HG02938 (cell line): ENCODE measurements at regions not wholly inside any gene's neighbourhood (a gene's known extent, or its start where the extent isn't known, plus 50 kb on each side); places are given as distances from the start of the nearest gene placed in this dataset.

Experiments
- ATAC-seq: cut with Tn5 transposase; IDR thresholded peaks from one replicate; pipeline ENCODE4 v1.9.1; 2021; ENCODE audit warnings: mild to moderate bottlenecking, moderate library complexity; ENCODE audit not compliant: unreplicated experiment

DNA sequence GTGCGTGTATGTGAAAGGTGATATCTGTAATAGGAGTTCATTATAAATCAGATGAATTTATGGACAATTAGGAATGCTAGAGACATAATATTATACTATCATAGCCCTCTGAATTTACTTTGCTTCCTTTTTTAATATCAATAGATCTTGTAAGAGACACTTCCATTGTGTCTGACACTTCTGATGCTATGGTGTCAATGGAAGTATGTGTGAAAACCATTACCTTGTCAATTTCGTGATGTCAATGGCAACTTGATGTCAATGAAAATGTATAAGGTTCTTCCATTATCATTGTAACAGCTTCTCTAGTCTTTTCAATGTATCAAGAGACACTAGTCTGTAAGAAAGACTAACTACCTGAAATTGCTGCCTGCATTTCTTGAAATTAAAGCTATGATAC is 296.8 kb upstream of the DPYD start:
- ATAC-seq, result no peak

DNA sequence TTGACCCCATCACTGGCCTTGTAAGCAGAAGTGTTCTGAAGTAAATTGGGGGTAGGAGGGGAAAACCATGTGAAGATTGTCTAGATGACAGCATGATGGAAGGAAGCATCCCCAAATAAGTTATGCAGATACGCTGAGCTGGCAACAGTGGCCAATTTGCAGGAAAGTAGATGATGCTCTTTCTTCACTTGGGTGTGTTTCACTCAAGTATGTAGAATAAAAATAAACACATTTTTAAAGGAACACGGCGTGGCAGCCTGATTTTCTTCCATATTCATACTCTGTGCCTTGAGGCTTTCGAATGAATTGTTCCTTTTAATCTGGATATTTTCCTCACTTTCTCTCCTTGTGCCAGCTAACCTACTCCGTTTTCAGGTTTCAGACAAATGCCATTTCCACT is 295.5 kb upstream of the DPYD start:
- no peak for ATAC-seq

DNA sequence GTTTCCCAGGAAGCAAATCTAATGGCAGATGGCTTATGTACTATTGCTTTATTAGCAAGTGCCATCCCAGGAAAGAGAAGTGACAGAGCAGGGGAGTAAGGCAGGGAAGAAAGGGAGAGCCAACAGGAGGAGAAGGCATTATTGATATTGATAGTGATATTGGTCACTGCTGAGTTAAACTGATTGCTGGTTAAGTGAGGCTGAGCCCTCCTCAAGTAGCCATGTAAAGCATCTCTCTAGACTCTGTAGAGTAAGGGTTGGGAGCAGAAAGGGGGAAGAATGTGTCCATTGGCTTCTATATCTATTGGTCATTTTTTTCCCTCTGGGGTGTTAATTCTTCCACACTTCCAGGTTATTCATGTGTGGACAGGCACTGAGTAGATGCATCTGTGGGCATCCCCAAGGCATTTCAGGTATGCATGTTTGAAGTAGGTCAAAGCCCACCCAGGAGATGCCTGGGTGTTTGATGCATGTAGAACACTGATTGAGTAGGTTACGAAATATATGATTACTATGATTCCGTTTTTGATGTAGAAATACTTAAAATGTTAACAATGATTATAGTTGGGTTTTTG is 290.5 kb upstream of the DPYD start:
- no peak for ATAC-seq

DNA sequence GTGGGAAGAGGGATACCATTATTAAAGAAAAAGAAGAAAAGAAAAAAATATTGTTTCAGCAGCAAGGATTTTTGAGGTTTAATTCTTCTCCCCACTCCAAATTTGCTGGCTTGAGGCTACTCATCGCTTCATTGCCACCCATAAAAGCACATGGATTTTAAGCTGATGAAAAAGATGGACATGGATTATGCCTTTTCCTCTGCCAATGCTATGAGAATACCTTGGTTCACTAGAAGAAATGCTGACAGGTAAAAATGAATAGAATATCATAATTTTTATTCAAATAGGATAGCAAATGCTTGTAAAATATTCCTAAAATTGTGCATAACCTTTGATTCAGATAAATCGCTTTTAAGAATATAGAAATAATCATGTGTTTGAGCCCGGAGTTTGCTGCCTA is 289.7 kb upstream of the DPYD start:
- no peak for ATAC-seq

DNA sequence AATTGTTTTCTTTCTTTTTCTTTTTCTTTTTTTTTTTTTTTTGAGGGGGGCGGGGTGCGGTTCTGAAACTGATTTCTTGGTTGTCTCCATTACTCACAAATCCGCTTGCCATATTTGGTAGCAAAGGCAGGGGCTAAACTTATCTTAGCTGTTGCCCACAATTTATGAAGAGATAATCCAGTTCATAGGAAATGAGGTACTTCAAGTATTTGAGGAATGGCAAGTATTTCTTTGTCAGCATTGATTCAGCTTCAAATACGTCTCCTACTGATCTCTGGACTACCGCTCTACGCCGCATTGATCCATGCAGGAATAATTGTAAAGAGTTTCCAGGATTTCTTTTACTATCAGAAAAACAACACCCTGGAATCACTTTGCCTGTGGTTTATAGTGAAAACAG is 289.2 kb upstream of the DPYD start:
- no peak for ATAC-seq

DNA sequence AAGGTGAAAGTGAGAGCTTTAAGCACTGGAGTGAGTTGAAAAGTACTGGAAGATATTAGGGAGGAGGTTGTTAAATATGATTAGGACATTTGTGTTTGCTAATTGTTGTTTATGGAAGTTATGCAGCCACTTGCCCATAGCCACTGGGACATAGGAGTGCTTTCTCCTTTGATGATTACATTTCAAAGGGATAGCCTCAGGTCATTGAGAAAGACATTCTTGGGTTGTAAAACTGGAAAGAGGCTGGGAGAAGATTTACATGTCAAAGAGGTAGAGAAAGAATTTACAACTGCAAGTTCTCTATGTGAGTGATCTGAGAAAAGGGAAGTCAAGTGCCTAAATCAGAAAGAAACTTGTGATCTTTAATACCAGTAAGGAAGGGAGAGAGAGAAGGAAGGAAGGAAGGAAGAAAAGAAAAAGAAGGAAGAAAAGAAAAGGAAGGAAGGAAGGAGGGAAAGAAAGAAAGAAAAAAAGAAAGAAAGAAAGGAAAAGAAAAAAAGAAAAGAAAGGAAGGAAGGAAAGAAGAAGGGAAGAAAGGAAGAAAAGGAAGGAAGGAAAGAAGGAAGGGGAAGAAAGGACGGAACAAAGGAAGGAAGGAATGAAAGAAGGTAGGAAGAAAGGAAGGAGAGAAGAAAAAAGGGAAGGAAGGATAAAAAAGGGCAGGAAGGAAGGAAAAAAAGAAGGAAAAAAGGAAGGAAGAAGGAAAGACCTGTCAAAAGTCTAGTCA is 284.6 kb upstream of the DPYD start:
- ATAC-seq, result no peak

DNA sequence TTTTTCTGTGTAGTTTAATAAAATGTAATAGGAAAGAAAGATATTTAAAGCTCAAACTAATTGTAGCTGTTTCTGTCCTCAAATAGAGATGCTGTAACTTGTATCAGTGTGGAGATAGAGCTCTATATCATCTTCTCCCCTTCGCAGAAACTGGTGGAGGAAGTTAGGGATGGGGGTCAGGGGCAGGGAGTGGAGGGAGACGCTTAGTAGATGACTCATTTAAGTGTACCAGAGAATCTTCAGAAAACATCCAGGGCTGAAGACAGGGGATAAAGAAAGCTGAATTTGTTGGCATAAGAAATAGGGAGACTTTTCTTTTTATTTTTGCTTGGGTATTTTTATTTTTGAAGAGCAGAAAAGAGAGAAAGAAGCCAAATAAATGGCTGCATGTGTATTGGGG is 282.6 kb upstream of the DPYD start:
- ATAC-seq, result no peak

DNA sequence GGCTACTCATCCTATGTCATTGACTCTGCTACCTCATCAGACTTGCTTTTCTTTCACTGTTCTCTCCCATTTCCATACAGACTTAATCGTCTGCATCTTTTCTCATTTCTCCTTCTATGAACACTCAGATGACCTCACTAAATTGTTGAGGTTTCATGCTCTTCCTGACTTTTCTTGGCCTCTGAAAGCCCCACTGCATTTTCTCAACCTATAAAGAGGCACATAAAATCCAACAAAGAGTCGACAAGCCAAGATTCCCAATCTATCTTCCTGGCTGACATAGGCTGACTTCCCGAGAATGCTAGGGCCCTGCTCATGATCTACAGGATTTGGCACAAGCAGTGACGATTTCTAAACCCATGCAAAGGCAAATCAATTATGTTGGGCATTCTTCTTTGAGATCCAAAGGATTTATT is 280.8 kb upstream of the DPYD start:
- no peak for ATAC-seq

DNA sequence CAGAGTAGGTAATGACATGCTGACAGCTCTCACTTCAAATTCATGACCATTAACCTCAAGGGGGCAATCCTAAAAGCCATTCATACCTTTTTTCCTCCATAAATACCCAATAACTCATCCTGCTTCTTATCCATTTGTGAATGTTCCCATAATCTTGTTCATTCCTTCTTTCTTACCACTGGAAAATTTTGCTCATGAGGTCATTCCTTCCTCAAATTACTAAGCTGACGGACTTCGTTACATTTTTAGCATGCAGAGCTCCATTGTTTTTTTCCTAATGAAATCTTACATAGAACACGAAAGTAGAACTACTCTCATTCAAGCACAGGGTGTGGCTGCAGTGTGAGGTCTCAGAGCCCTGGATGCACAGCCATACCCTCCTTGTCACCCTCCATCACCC is 276.5 kb upstream of the DPYD start:
- no peak for ATAC-seq

DNA sequence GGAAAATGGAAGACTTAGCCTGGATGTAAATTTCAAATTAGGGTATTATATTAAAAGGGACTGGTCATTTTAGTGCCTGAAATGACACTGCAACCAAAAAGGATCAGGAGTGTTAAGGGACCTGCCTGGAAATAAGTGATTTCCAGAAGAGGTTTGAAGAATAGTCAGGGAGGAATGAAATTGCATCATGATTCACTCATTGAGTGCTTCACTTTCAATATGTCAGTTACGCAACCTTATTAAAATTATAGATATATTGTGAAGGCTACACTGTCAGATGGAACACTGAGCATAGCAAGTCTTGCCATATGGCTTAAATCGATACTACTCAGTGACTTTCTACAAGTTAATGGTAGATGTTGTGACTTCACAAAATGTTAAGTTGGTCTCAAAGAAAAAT is 275.2 kb upstream of the DPYD start:
- no peak for ATAC-seq

DNA sequence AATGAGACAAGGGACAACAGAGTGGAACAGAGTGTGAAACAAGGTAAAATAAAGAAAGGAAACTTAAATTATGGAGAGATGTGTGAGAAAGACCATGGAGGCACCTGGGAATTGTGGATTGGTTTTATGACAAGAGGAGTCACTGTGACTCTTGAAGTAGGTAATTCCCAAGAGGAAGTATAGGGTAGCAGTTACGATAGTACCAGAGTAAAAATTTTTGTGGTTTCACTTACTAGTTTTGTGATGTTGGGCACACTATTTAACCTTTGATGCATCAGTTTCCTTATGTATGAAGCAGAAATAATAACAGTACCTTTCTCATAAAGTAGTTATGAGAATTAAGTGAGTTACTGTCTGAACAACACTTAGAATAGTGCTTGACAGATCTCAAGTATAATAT is 267.9 kb upstream of the DPYD start:
- ATAC-seq, result no peak

DNA sequence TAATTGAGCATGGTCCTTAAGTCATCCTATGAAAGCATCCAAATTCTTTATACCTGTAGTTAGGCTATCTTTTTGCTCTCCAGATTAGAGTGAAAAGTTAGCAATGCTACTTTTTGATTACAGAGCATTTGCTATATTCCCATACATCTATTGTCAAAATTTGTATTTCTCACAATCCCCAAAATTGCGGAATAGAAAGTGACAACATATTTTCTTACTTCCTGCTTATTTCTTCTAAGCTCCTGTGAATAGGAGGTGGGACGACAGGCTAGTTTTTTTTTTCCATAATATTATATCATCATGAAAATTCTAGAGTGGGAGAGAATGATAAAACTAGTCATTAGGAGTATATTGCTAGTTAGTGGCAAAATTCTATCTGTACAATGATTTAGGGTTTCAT is 264.0 kb upstream of the DPYD start:
- no peak for ATAC-seq

DNA sequence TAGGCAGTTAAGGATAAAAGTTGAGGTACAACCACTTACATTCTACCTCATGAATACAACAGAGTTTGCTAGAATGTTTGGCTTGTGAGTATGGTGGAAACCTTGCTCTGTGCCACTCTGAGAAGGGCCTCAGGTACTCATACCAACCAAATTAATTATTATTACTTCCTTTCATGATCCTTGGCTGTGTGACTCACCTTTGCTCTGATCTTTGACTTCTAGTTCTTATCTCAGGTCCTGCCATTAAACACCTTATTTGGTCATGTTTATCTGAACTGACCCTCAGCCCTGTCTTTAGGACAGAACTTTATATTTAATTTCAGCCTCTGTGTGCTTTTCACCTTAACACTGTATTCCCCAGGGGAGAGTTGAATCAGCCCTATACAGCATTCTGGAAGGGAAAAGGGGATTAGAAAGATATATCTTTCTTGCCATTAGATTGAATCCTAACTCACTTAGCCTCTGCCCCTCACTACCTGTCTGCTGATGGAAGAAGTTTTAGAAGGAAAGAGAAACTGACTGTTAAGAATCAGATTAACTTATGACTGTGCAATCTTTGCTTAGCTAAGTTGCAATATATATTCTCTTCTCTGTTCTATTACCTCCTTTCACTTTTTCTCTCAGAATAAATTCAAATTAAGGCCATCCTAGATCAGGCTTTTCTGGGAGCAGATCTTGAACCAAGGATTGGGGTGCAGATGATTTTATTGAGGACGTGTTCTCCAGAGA is 260.4 kb upstream of the DPYD start:
- ATAC-seq, result no peak

DNA sequence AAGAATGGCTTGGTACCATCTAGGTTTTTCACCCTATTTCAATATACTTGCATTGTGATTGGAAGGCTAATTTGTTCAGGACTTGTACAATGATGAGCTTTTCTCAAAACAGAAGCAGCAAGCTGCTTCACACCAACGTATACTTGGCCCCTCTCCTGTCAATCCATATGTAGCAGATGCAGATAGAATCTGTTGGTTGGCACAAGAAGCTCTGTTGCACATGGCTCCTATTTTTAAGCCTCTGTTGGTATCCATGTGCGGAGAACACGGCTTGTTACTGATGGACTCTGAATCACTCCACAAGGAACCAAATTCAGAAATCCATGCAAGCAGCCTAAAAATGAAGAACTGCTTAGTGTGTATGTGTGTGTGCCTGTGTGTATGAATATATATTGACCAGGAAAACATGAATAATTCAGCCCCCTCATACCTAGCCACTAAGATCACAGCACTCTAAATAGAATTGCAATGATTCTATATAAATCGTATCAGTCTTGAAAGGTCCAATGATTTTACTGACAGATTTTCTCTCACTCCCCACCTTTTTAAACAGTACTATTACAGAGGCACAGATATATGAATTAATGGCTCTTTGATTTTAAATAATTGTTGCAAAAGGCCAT is 258.4 kb upstream of the DPYD start:
- ATAC-seq, result no peak

DNA sequence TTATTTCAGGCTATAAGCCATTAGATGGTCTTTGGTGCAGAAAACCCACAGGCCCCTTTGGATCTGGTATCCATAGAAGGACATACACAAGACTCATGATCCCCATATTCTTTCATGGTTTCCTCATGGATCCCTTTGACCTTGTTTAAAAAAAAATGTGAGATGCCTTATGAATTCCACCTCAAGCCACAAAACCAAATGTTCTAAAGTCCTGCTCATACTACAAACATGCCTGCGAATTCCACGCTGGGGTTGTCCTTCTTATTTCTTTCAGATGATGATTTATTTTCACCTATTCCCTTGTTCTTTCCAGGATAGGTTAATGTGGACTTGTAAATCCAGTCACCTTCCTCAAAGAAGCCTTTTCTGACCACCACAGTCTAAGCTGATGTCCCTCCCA is 256.9 kb upstream of the DPYD start:
- ATAC-seq, result no peak

DNA sequence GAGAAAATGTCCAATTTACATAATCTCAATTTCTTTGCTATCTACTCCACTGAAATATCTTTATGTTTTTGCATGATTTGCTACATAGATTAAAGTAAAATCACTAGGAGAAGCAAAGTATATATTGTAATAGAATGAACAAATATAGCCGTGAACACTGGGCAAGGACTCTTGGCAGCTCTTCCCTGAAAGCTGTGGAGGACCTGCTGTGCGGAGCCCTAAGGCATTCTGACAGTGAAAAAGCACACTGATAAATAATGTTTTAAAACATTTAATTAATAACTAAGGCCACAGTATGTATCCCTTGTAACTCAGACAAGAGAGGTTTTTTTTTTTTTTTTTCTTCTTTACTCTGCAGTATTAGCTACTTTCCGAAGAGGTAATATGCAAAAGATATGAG is 256.1 kb upstream of the DPYD start:
- ATAC-seq, result no peak

DNA sequence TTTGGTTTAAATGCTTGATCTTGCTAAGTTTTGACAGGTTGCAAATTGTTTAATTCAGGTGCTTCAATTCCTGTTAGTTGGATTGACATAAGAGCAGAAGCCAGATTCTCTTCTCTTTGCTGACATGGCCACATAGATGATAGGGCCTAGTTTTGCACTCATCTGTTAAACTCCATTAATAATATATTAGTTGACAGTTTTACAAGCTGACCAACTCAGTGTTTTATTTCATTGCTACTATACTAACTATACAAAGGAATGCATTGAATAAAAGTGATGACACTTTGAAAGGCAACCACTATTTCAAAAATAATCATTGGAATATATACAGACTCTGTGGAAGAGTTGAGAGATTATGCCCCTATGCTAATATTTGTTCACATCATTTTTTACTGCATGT is 255.6 kb upstream of the DPYD start:
- no peak for ATAC-seq

DNA sequence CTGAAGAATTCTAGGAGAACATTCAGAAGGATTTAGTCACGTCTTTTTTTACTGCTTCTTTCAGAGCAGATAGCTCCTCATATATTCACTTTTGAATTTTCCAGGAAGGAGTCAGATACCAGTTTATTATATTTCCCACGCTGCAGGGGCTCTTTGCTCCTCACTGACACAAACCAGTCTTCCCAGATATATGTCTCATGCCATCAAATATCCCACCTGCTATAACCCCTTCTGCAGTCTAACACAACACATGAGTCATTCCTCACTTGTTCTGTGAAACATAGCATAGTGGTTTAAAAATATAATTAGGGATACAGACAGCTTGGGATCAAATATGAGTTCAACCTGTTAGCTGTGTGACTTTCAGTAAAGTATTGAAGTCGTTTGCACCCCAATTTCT is 251.7 kb upstream of the DPYD start:
- ATAC-seq, result no peak

DNA sequence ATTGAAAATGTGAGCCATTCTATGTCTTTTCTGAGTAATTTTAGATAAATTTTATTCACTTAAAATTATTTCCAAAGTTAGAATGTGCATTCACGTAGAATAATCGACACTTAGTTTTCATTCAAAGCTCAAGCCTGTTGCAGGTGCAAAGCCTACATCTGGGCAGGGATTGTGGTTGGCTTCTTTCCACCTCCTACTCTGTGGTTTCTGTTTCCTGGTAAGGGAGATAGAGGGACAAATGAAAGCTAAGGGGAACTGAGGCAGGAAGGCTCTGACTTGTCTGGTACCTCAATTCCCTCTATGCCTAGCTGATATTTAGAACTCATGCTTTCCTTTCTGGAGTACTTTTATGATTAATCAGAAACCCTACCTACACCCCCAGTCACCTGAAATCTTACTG is 251.2 kb upstream of the DPYD start:
- ATAC-seq, result no peak

DNA sequence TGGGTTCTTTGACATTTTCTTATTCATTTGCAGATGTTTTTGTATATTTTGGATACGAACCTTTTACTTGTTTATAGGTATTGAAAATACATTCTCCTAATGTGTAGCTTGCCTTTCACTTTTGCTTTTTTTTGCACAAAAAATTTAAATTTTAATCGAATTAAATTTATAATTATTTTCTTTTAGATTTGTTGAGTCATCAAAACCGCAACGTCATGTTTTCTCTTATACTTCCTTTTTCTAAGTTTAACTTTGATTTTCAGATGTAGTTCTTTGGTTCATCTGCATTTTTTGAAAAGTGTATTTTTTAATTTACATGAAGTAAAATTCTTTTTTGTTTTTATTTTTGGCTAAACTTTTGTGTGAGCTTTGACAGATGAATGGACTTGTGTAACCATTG is 243.7 kb upstream of the DPYD start:
- no peak for ATAC-seq

DNA sequence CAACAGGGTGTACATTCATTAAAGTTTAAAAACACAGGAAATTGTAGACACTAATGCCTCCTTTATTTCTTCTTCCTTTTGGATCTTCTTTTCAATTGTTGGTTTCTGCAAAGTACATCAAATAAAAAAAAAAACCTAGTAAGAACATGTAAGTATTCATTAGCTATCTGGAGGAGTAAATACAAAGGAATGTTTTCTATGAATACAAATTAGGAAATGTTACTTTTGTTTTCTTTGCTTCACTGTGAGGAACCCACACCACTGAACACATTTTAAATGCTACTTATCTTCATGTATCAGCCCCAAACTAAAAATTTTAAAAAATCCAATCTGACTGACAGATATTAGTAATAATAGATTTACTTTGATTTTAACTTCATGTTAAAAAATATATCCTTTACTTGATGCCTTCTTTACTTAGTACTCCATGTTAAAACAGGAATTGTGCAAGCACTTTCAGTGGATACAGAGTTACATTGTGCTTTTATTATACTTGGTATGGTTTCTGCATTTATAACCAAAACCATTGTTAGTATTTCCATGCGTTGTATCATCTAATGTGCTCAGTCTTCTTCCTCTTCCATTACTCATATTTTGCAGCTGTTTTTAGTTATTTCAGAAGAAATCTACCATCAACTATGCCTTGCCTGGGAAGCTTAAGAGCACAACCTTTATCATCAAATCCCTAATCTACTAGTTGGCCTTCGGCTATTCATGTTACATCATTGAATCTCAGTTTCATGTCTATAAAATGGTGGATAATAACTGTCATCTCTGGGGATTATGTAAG is 236.9 kb upstream of the DPYD start:
- ATAC-seq, result no peak
